Keratinocyte (primary cell): ENCODE measurements at regions not wholly inside any gene's neighbourhood (a gene's known extent, or its start where the extent isn't known, plus 50 kb on each side); places are given as distances from the start of the nearest gene placed in this dataset.

Experiments
- DNase-seq: peaks from one replicate; pipeline ENCODE4 v3.0.0-alpha.2; 2011; ENCODE audit warnings: low read depth, missing footprints, low spot score
- FAIRE-seq: peaks from 2 replicates; lab custom pipeline; 2011; peaks lifted over from hg19 to GRCh38; lab: Jason Lieb, UNC
- H2AFZ ChIP-seq: 2 replicates; pipeline ENCODE4 v1.6.0; 2012; ENCODE audit warnings: low read length, control low read depth, inconsistent platforms; ENCODE audit not compliant: control insufficient read depth
- H3K27ac ChIP-seq: 2 replicates; pipeline ENCODE4 v1.5.1; 2011; ENCODE audit warnings: low read length; ENCODE audit not compliant: control insufficient read depth, insufficient read depth
- H3K27me3 ChIP-seq: 3 replicates; pipeline ENCODE4 v1.6.0; 2011; ENCODE audit warnings: low read length; ENCODE audit not compliant: control insufficient read depth, insufficient read depth; ENCODE audit errors: extremely low read depth
- H3K36me3 ChIP-seq, 2 experiments: 2 replicates in 1 of 2; 3 replicates in 1 of 2; pipeline ENCODE4 v1.5.1; 2011; ENCODE audit warnings: low read length in 2 of 2, mild to moderate bottlenecking in 1 of 2; ENCODE audit not compliant: control insufficient read depth in 2 of 2, insufficient read depth in 2 of 2; ENCODE audit errors: extremely low read depth in 1 of 2
- H3K4me1 ChIP-seq: 3 replicates; pipeline ENCODE4 v1.5.1; 2011; ENCODE audit warnings: low read length; ENCODE audit not compliant: control insufficient read depth, insufficient read depth; ENCODE audit errors: extremely low read depth
- H3K4me2 ChIP-seq: 3 replicates; pipeline ENCODE4 v1.6.0; 2011; ENCODE audit warnings: low read depth, low read length; ENCODE audit not compliant: control insufficient read depth, insufficient read depth; ENCODE audit errors: extremely low read depth
- H3K4me3 ChIP-seq, 3 experiments: fragments of 200-600 bp in 1 of 3; sonication (generic) in 1 of 3; 2 replicates in 2 of 3; 3 replicates in 1 of 3; pipeline ENCODE4 v1.5.1; 2011 to 2016; ENCODE audit warnings: low read length in 3 of 3, mild to moderate bottlenecking in 3 of 3, control low read depth in 2 of 3, inconsistent platforms in 1 of 3, low read depth in 1 of 3, mixed read lengths in 1 of 3, mixed run types in 1 of 3, moderate library complexity in 1 of 3; ENCODE audit not compliant: control insufficient read depth in 2 of 3, insufficient read depth in 2 of 3; ENCODE audit errors: extremely low read depth in 1 of 3
- H3K79me2 ChIP-seq: 2 replicates; pipeline ENCODE4 v1.6.0; 2012; ENCODE audit warnings: low read length; ENCODE audit not compliant: control insufficient read depth, insufficient read depth
- H3K9ac ChIP-seq: 3 replicates; pipeline ENCODE4 v1.6.0; 2011; ENCODE audit warnings: low read length; ENCODE audit not compliant: control insufficient read depth, insufficient read depth; ENCODE audit errors: extremely low read depth
- H3K9me1 ChIP-seq: 3 replicates; pipeline ENCODE4 v1.6.0; 2011; ENCODE audit warnings: low read length; ENCODE audit not compliant: control insufficient read depth, insufficient read depth; ENCODE audit errors: extremely low read depth
- H3K9me3 ChIP-seq: 2 replicates; pipeline ENCODE4 v1.5.1; 2012; ENCODE audit warnings: low read depth, low read length; ENCODE audit not compliant: control insufficient read depth
- H4K20me1 ChIP-seq: 3 replicates; pipeline ENCODE4 v1.6.0; 2011; ENCODE audit warnings: low read length; ENCODE audit not compliant: control insufficient read depth, insufficient read depth; ENCODE audit errors: extremely low read depth
- EZH2 ChIP-seq: IDR thresholded peaks from one replicate; pipeline ENCODE4 v1.6.1; 2012; ENCODE audit warnings: inconsistent platforms, mild to moderate bottlenecking, low read length, moderate library complexity
- dilution Hi-C: fragments of 300-500 bp; cut with MboI; formaldehyde crosslinking; loops from one replicate; pipeline ENCODE4 v1.7.0; 2020; ENCODE audit warnings: low sequenced_read_pairs; ENCODE audit not compliant: extremely low pct_ligation_motif_present
- TF ChIP-seq, protein P1 (sequence below), 3 experiments: IDR thresholded peaks in 1 of 3; conservative IDR thresholded peaks in 1 of 3; optimal IDR thresholded peaks in 1 of 3; 2 replicates in 2 of 3; 3 replicates in 1 of 3; pipeline versions ENCODE3 to v1.5.1; 2011; ENCODE audit warnings: low read length in 3 of 3, mild to moderate bottlenecking in 3 of 3, moderate library complexity in 2 of 3, control low read depth in 1 of 3, inconsistent platforms in 1 of 3; ENCODE audit not compliant: insufficient read depth in 2 of 3; ENCODE audit errors: extremely low read depth in 1 of 3

DNA sequence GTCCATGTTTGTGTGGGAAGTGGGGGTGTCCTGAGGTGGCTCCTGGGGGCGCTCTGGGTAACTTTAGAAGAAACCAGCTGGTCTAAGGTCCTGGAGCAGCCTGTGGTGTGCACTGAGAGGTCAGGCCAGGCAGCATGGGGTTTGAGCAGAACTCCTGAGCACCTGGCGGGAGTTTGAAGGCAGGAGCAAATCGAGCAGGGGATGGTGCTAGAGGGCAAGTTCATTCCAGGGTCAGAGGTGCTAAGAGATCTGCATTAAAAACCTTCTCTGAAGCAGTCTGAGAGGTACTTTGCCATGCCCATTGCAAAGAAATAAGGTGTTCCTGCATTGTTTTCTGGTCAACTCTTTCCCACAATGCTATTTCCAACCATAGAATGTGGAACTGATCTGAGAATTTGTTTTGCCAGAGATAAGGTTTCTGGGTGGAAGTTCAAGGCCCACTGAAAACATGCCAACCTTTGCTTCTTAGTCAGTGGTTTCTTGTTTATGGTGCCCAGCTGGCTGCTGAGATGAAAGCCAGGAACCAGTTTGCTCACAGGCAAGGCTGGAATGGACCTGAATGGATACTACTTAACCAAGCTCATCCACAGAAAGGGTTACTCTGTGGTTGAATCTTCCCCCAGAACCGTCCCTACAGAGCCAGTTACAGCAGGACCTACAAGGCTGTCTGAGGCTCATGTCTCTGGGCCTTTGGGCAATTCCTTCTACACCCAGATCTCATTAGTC lies 136.3 kb upstream of the TMEM72 start:
- Histone ChIP-seq H3K4me2 (no peak overlapping the region), H3K9me1 (no peaks in the 10 kb centered on the region), H3K4me3 (no peak overlapping the region), H3K36me3 (no peaks in the 10 kb centered on the region), H3K4me1 (no peaks in the 10 kb centered on the region), H3K27me3 (no peaks in the 10 kb centered on the region), H2AFZ (no peak overlapping the region), H3K27ac (no peak overlapping the region), H3K9me3 (no peaks in the 10 kb centered on the region), H4K20me1 (no peaks in the 10 kb centered on the region), H3K9ac (no peak overlapping the region), H3K79me2 (no peaks in the 10 kb centered on the region)
- DNase-seq (no peak), FAIRE-seq (no peak)
- TF ChIP-seq, protein P1, sequence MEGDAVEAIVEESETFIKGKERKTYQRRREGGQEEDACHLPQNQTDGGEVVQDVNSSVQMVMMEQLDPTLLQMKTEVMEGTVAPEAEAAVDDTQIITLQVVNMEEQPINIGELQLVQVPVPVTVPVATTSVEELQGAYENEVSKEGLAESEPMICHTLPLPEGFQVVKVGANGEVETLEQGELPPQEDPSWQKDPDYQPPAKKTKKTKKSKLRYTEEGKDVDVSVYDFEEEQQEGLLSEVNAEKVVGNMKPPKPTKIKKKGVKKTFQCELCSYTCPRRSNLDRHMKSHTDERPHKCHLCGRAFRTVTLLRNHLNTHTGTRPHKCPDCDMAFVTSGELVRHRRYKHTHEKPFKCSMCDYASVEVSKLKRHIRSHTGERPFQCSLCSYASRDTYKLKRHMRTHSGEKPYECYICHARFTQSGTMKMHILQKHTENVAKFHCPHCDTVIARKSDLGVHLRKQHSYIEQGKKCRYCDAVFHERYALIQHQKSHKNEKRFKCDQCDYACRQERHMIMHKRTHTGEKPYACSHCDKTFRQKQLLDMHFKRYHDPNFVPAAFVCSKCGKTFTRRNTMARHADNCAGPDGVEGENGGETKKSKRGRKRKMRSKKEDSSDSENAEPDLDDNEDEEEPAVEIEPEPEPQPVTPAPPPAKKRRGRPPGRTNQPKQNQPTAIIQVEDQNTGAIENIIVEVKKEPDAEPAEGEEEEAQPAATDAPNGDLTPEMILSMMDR (optimal IDR thresholded peaks at IDR 0.05 in 1 of 3, IDR thresholded peaks at IDR 0.05 in 1 of 3, conservative IDR thresholded peaks at IDR 0.05 in 1 of 3; ENCODE audit: extremely low read depth in 1 of 3, insufficient read depth in 2 of 3, low read length in 3 of 3), result no peak
- no peak for TF ChIP-seq EZH2
- dilution Hi-C loops, result no loop called here

DNA sequence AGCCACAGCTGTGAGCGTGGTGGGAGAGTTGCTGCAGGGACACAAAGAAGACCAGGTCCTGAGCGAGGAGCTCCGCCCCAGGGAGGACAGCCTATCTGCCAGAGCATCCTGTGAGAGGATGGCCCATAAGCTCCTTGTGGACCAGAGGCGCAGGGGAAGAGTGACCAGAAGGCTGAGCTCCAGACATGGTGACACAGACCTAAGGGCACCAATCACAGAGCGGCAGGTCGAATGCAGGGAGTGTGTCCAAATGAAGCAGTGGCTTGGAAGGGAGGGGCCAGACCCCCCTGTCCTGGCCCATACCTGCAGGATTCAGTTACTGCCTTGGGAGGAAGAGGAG lies 135.8 kb upstream of the TMEM72 start:
- Histone ChIP-seq H3K9me3 (no peaks in the 10 kb centered on the region), H3K9ac (no peak overlapping the region), H3K4me2 (no peak overlapping the region), H3K4me3 (no peak overlapping the region), H3K9me1 (no peaks in the 10 kb centered on the region), H4K20me1 (no peaks in the 10 kb centered on the region), H3K27me3 (no peaks in the 10 kb centered on the region), H2AFZ (no peak overlapping the region), H3K27ac (no peak overlapping the region), H3K36me3 (no peaks in the 10 kb centered on the region), H3K79me2 (no peaks in the 10 kb centered on the region), H3K4me1 (no peaks in the 10 kb centered on the region)
- dilution Hi-C loops, result no loop called here
- DNase-seq (no peak), FAIRE-seq (no peak)
- TF ChIP-seq EZH2, result no peak

DNA sequence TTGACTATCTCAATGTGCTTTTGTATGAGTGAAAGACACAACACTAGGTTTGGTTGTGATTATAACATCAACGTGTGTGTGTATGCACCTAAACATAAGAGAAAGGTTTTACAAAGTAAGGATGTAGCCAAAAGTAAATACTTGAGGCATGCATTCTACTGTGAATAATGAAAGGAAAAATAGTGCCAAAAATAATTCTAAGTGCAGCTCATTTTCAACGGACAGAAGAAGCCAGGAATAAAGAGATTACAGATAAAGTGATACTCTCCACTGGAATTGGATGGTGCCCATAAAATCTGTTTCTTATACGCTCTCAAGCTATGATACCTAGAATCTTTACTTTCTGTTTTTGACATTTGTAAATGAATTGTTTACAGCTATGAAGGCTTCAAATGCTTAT lies 135.0 kb upstream of the TMEM72 start:
- no peaks in the 10 kb centered on the region for H3K9me3 ChIP-seq
- H3K4me1 ChIP-seq, result no peaks in the 10 kb centered on the region
- H3K36me3 ChIP-seq, result no peaks in the 10 kb centered on the region
- DNase-seq (no peak), FAIRE-seq (no peak)
- H2AFZ ChIP-seq, result no peak overlapping the region
- H3K9ac ChIP-seq, result no peak overlapping the region
- H3K4me3 ChIP-seq, result no peak overlapping the region
- no peaks in the 10 kb centered on the region for H3K79me2 ChIP-seq
- no peak for TF ChIP-seq EZH2
- H3K27ac ChIP-seq, result no peak overlapping the region
- dilution Hi-C loops, result no loop called here
- H3K9me1 ChIP-seq, result no peaks in the 10 kb centered on the region
- no peak overlapping the region for H3K4me2 ChIP-seq
- no peaks in the 10 kb centered on the region for H4K20me1 ChIP-seq
- no peaks in the 10 kb centered on the region for H3K27me3 ChIP-seq
